HepG2 (cell line): ENCODE measurements at regions not wholly inside any gene's neighbourhood (a gene's known extent, or its start where the extent isn't known, plus 50 kb on each side); places are given as distances from the start of the nearest gene placed in this dataset.

Source experiments
- ATAC-seq: fragments of 200-7000 bp; cut with Tn5 transposase; 3 replicates; pipeline ENCODE4 v1.9.1; 2020; ENCODE audit warnings: mild to moderate bottlenecking, moderate library complexity
- BruUV-seq: library from RNA; stranded (reverse); fragments of 400-500 nt; replicated peaks from 2 replicates; lab custom pipeline; 2021; lab: Mats Ljungman, UMichigan
- CTCF ChIA-PET: fragments of 300-600 bp; formaldehyde crosslinking; extraction: SDS; loops from one replicate; lab custom pipeline; 2021; ENCODE audit warnings: low total read pairs, inconsistent platforms, low intra/inter-chr PET ratio; lab: Yijun Ruan, JAX
- POLR2A ChIA-PET: fragments of 350-600 bp; sonication (Branson Sonifier 250); formaldehyde crosslinking; loops from one replicate; lab custom pipeline; 2020; ENCODE audit warnings: antibody characterized with exemption, inconsistent platforms; lab: Yijun Ruan, JAX
- DNase-seq: peaks from one replicate; pipeline ENCODE4 v3.0.0-alpha.2; 2015; ENCODE audit warnings: low spot score
- FAIRE-seq: peaks from 3 replicates; lab custom pipeline; 2011; peaks lifted over from hg19 to GRCh38; lab: Jason Lieb, UNC
- H2AFZ ChIP-seq: one replicate; pipeline ENCODE4 v1.6.1; 2011; ENCODE audit warnings: low read length, inconsistent platforms
- H3K27ac ChIP-seq: fragments of 300-600 bp; 3 replicates; pipeline ENCODE4 v1.8.0; 2011; ENCODE audit warnings: mixed run types, mild to moderate bottlenecking, mixed read lengths, low read length, inconsistent platforms; ENCODE audit not compliant: insufficient read depth; ENCODE audit errors: extremely low read length
- H3K27me3 ChIP-seq, 2 experiments: fragments of 200-600 bp in 1 of 2; 2 replicates in 1 of 2; 3 replicates in 1 of 2; pipeline versions ENCODE4 v1.6.0 to v1.8.0; 2011; ENCODE audit warnings: low read length in 2 of 2, mild to moderate bottlenecking in 2 of 2, moderate library complexity in 2 of 2, inconsistent platforms in 1 of 2; ENCODE audit not compliant: insufficient read depth in 2 of 2, control insufficient read depth in 1 of 2
- H3K36me3 ChIP-seq, 2 experiments: fragments of 200-600 bp in 1 of 2; replicated peaks in 1 of 2; 2 replicates in 1 of 2; 3 replicates in 1 of 2; pipeline versions ENCODE4 v1.5.1 to v1.8.0; 2011; ENCODE audit warnings: low read length in 2 of 2, inconsistent platforms in 1 of 2; ENCODE audit not compliant: insufficient read depth in 2 of 2, control insufficient read depth in 1 of 2
- H3K4me1 ChIP-seq: 2 replicates; pipeline ENCODE4 v1.5.1; 2012; ENCODE audit warnings: low read length, inconsistent platforms; ENCODE audit not compliant: insufficient read depth
- H3K4me2 ChIP-seq: 2 replicates; pipeline ENCODE4 v1.6.0; 2011; ENCODE audit warnings: low read depth, low read length, inconsistent platforms
- H3K4me3 ChIP-seq, 3 experiments: fragments of 200-600 bp in 1 of 3; sonication (generic), shearing (Covaris generic) in 1 of 3; replicated peaks in 1 of 3; 2 replicates each; pipeline ENCODE4 v1.5.1; 2011 to 2016; ENCODE audit warnings: low read length in 3 of 3, inconsistent platforms in 2 of 3, low read depth in 2 of 3, mild to moderate bottlenecking in 2 of 3, control low read depth in 1 of 3, mixed read lengths in 1 of 3; ENCODE audit not compliant: insufficient read depth in 1 of 3
- H3K79me2 ChIP-seq: one replicate; pipeline ENCODE4 v1.6.1; 2011; ENCODE audit warnings: low read length, inconsistent platforms; ENCODE audit not compliant: insufficient read depth
- H3K9ac ChIP-seq: 2 replicates; pipeline ENCODE4 v1.6.0; 2011; ENCODE audit warnings: mild to moderate bottlenecking, low read depth, low read length, inconsistent platforms; ENCODE audit not compliant: insufficient read depth
- H3K9me3 ChIP-seq: 2 replicates; pipeline ENCODE4 v1.5.1; 2012; ENCODE audit warnings: mild to moderate bottlenecking, low read length
- H4K20me1 ChIP-seq: 2 replicates; pipeline ENCODE4 v1.6.0; 2011; ENCODE audit warnings: inconsistent platforms, mild to moderate bottlenecking, low read length, moderate library complexity; ENCODE audit not compliant: insufficient read depth
- ARID3A ChIP-seq: IDR thresholded peaks from 2 replicates; pipeline ENCODE4 v1.6.1; 2012; ENCODE audit warnings: low read depth, low read length, improper control_type of control experiment
- FIP1L1 ChIP-seq: fragments of 200-400 bp; formaldehyde crosslinking; IDR thresholded peaks from 2 replicates; pipeline ENCODE4 v1.6.1; 2018; ENCODE audit warnings: low read depth, mild to moderate bottlenecking, low read length, moderate library complexity, borderline replicate concordance; ENCODE audit not compliant: insufficient read depth
- HCFC1 ChIP-seq: fragments of 150-350 bp; IDR thresholded peaks from 2 replicates; pipeline ENCODE4 v1.6.1; 2014; ENCODE audit warnings: low read depth, low read length
- KLF15 ChIP-seq: sonication (generic); formaldehyde crosslinking; IDR thresholded peaks from 2 replicates; pipeline ENCODE4 v1.8.1; 2023; ENCODE audit warnings: borderline replicate concordance, mild to moderate bottlenecking, inconsistent platforms, missing genetic modification reagents, mixed read lengths
- ZNF33B ChIP-seq: sonication (generic); formaldehyde crosslinking; IDR thresholded peaks from 2 replicates; pipeline ENCODE4 v1.5.1; 2020; ENCODE audit warnings: mild to moderate bottlenecking, missing genetic modification reagents
- ZNF468 ChIP-seq: sonication (generic); formaldehyde crosslinking; IDR thresholded peaks from 2 replicates; pipeline ENCODE4 v1.8.0; 2022; ENCODE audit warnings: mild to moderate bottlenecking, moderate library complexity, missing genetic modification reagents
- WGBS: methylation state at CpG from one replicate; pipeline ENCODE4 v1.1.6; 2017; ENCODE audit warnings: low lambda C conversion rate; 5-methylcytosine and 5-hydroxymethylcytosine counted together
- in situ Hi-C: cut with HindIII; loops from 2 replicates; pipeline ENCODE4 v1.10.0; 2017; ENCODE audit warnings: low pct_unique_long_range_greater_than_20kb; ENCODE audit not compliant: extremely low pct_ligation_motif_present
- intact Hi-C: fragments of 100-400 bp; cut with micrococcal nuclease; formaldehyde crosslinking; loops from one replicate; pipeline ENCODE4 v1.10.0; 2022; ENCODE audit not compliant: unreplicated experiment

GRCh38 chr11:91326280-91326679, 898.3 kb upstream of the FAT3 start:
- intact Hi-C loops: no loop called here
- H3K9me3 ChIP-seq: peaks cover 9% of the 10 kb centered on the region
- H3K27ac ChIP-seq: no peak overlapping the region
- no peak overlapping the region for H3K4me3 ChIP-seq
- H3K4me1 ChIP-seq: no peaks in the 10 kb centered on the region
- no peaks in the 10 kb centered on the region for H3K36me3 ChIP-seq
- no peaks in the 10 kb centered on the region for H3K27me3 ChIP-seq
- H3K9ac ChIP-seq: no peak overlapping the region
- H3K79me2 ChIP-seq: no peaks in the 10 kb centered on the region
- ChIA-PET POLR2A (no interaction called here), CTCF (no interaction called here)
- no peak overlapping the region for H2AFZ ChIP-seq
- in situ Hi-C loops: no loop called here
- DNase-seq (no peak), FAIRE-seq (no peak), ATAC-seq (no peak)
- BruUV-seq: no TSS peak
- no peak overlapping the region for H3K4me2 ChIP-seq
- 0% methylated on average over 2 of the region's 2 CpGs for WGBS
- TF ChIP-seq ZNF468 (CRISPR knock-in tag): no peak
- TF ChIP-seq, all 625 proteins: peak for 0
- no peaks in the 10 kb centered on the region for H4K20me1 ChIP-seq

GRCh38 chr11:91314521-91314920, 910.1 kb upstream of the FAT3 start:
- no peak overlapping the region for H3K4me2 ChIP-seq
- ChIA-PET POLR2A (no interaction called here), CTCF (no interaction called here)
- H3K4me3 ChIP-seq: no peak overlapping the region
- no peaks in the 10 kb centered on the region for H3K36me3 ChIP-seq
- in situ Hi-C loops (no loop called here), intact Hi-C loops (no loop called here)
- no peaks in the 10 kb centered on the region for H3K27me3 ChIP-seq
- H3K9ac ChIP-seq: no peak overlapping the region
- no peaks in the 10 kb centered on the region for H4K20me1 ChIP-seq
- no peaks in the 10 kb centered on the region for H3K9me3 ChIP-seq
- no peak for ATAC-seq
- H3K79me2 ChIP-seq: no peaks in the 10 kb centered on the region
- H3K4me1 ChIP-seq: no peaks in the 10 kb centered on the region
- DNase-seq: no peak
- no TSS peak for BruUV-seq
- H2AFZ ChIP-seq: no peak overlapping the region
- no peak for TF ChIP-seq HCFC1
- TF ChIP-seq FIP1L1: no peak
- no peak for TF ChIP-seq ZNF33B (CRISPR knock-in tag)
- no peak for TF ChIP-seq KLF15 (CRISPR knock-in tag)
- TF ChIP-seq ARID3A: no peak
- no peak overlapping the region for H3K27ac ChIP-seq
- 5% methylated on average over 2 of the region's 2 CpGs for WGBS
- FAIRE-seq: no peak
